ENCODE measurements at regions not wholly inside any gene's neighbourhood (a gene's known extent, or its start where the extent isn't known, plus 50 kb on each side); places are given as distances from the start of the nearest gene placed in this dataset.

DNA sequence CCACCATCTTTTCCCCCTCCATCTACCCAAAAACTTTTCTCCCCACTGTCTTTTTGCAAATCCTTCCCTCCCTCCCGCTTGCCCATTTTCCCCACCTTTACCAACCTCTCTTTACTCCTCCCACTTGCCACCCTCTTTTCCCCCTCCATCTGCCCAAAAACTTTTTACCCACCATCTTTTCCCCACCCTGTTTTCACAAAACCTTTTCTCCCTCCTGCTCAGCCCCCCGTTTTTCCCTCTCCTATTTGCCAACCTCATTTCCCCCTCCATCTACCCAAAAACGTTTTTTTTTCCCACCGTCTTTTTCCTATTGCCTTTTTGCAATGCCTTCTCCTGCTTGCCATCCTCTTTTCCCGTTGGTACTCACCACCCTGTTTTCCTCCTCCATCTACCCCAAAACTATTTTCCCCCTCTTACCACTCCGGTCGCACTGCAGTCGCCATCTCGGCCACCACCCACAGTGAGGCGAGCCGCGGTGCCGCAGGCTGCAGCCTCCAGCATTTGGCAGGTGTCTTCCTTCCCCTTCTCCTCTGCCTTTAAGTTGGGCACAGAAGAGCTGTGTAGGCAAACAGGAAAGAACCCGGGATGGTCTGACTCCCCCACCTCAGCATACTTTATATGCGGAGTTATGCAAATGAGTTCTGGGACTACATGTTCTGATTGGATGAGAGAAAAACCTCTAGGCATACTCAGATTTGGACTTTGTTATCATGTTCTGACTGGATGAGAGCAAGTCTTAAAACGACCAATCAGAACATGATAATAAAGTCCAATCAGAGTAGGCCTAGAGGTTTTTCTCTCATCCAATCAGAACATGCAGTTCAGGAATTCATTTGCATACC, 121.2 kb upstream of the VPREB1 start:
- TF ChIP-seq POLR2A (IDR thresholded peaks at IDR 0.05; ENCODE audit: low read length) (no peak), GATA1 (IDR thresholded peaks at IDR 0.05; ENCODE audit: low read depth, low read length) (no peak)
